Tibial nerve (tissue), 4 donors: ENCODE measurements at regions not wholly inside any gene's neighbourhood (a gene's known extent, or its start where the extent isn't known, plus 50 kb on each side); places are given as distances from the start of the nearest gene placed in this dataset.

Experiments used
- EP300 ChIP-seq, 2 donors: sonication (generic); formaldehyde crosslinking; IDR thresholded peaks; one replicate each; pipeline ENCODE4 v1.6.1; 2017; ENCODE audit warnings: antibody characterized with exemption in 2 of 2, mild to moderate bottlenecking in 1 of 2
- POLR2A ChIP-seq, 2 donors: fragments of 450-650 bp; IDR thresholded peaks; one replicate each; pipeline ENCODE4 v1.6.1; 2017; ENCODE audit warnings: antibody characterized with exemption in 2 of 2, mild to moderate bottlenecking in 2 of 2, moderate library complexity in 2 of 2
- TF ChIP-seq, protein P1 (sequence below), 5 experiments: fragments of 200-600 bp in 3 of 5; fragments of 450-650 bp in 2 of 5; sonication (generic) in 3 of 5; IDR thresholded peaks; one replicate each; pipeline ENCODE4 v1.5.1; 2016 to 2019; ENCODE audit warnings: antibody characterized with exemption in 5 of 5, mild to moderate bottlenecking in 3 of 5, moderate library complexity in 2 of 5

DNA sequence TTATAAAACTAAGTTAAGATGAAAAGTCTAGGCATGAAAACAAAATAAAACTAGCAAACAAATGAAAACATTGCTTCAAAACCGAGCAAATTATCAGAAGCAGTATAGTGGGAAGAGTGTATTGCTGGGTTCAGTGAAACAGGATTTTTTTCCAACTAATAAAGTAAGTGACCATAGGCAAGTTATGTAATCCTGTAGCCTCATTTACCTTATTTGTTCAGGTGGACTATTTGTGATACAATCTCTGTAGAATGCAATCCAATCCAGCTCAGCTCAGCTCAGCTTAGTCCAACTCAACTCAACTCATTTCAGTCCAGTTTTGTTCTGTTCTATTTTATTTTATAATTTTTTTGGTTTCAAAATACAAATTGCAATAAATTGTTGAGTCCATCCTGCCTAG lies 276.7 kb upstream of the LRIG3 start:
- TF ChIP-seq, protein P1, sequence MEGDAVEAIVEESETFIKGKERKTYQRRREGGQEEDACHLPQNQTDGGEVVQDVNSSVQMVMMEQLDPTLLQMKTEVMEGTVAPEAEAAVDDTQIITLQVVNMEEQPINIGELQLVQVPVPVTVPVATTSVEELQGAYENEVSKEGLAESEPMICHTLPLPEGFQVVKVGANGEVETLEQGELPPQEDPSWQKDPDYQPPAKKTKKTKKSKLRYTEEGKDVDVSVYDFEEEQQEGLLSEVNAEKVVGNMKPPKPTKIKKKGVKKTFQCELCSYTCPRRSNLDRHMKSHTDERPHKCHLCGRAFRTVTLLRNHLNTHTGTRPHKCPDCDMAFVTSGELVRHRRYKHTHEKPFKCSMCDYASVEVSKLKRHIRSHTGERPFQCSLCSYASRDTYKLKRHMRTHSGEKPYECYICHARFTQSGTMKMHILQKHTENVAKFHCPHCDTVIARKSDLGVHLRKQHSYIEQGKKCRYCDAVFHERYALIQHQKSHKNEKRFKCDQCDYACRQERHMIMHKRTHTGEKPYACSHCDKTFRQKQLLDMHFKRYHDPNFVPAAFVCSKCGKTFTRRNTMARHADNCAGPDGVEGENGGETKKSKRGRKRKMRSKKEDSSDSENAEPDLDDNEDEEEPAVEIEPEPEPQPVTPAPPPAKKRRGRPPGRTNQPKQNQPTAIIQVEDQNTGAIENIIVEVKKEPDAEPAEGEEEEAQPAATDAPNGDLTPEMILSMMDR (IDR thresholded peaks at IDR 0.05): no peak
- no peak for TF ChIP-seq POLR2A (IDR thresholded peaks at IDR 0.05)
- no peak for TF ChIP-seq EP300 (IDR thresholded peaks at IDR 0.05)
